Breast epithelium (tissue), 4 donors: ENCODE measurements at regions not wholly inside any gene's neighbourhood (a gene's known extent, or its start where the extent isn't known, plus 50 kb on each side); places are given as distances from the start of the nearest gene placed in this dataset.

ENCODE experiments used
- DNase-seq, 2 donors: peaks; one replicate each; pipeline ENCODE4 v3.0.0-alpha.2; 2019; ENCODE audit warnings: low spot score in 2 of 2
- H3K27ac ChIP-seq, 2 donors: fragments of 200-600 bp; sonication (generic) in 1 of 2; one replicate each; pipeline ENCODE4 v1.5.1; 2016 to 2019; ENCODE audit warnings: mild to moderate bottlenecking in 1 of 2
- H3K27me3 ChIP-seq, 2 donors: fragments of 200-600 bp; sonication (generic) in 1 of 2; one replicate each; pipeline versions ENCODE4 v1.5.1 to v1.6.0; 2017 to 2019; ENCODE audit warnings: control low read depth in 1 of 2, mild to moderate bottlenecking in 1 of 2
- H3K36me3 ChIP-seq: fragments of 200-600 bp; one replicate; pipeline ENCODE4 v1.5.1; 2019
- H3K4me1 ChIP-seq, 2 donors: fragments of 200-600 bp; sonication (generic); one replicate each; pipeline ENCODE4 v1.5.1; 2016 to 2019; ENCODE audit warnings: control low read depth in 1 of 2
- H3K4me3 ChIP-seq, 3 donors: fragments of 200-600 bp; sonication (generic); 1 replicate in 2 of 3; 2 replicates in 1 of 3; pipeline ENCODE4 v1.5.1; 2016 to 2019; ENCODE audit warnings: mild to moderate bottlenecking in 3 of 3, moderate library complexity in 2 of 3
- H3K9me3 ChIP-seq, 2 donors: fragments of 200-600 bp; sonication (generic) in 1 of 2; one replicate each; pipeline ENCODE4 v1.5.1; 2016 to 2019; ENCODE audit warnings: control low read depth in 1 of 2
- POLR2A ChIP-seq: fragments of 450-650 bp; IDR thresholded peaks from one replicate; pipeline ENCODE4 v1.6.1; 2016; ENCODE audit warnings: antibody characterized with exemption, mild to moderate bottlenecking, moderate library complexity
- POLR2AphosphoS5 ChIP-seq, 3 donors: sonication (generic); formaldehyde crosslinking; IDR thresholded peaks; one replicate each; pipeline ENCODE4 v1.6.1; 2017; ENCODE audit warnings: antibody characterized with exemption in 3 of 3
- intact Hi-C: fragments of 100-400 bp; cut with DNase I; formaldehyde crosslinking; loops from one replicate; pipeline ENCODE4 v1.15.1; 2023; ENCODE audit warnings: low total_unique reads
- TF ChIP-seq, protein P1 (sequence below), 3 donors: fragments of 450-650 bp; IDR thresholded peaks; one replicate each; pipeline ENCODE4 v1.5.1; 2016 to 2017; ENCODE audit warnings: antibody characterized with exemption in 3 of 3, mild to moderate bottlenecking in 3 of 3, moderate library complexity in 3 of 3

DNA sequence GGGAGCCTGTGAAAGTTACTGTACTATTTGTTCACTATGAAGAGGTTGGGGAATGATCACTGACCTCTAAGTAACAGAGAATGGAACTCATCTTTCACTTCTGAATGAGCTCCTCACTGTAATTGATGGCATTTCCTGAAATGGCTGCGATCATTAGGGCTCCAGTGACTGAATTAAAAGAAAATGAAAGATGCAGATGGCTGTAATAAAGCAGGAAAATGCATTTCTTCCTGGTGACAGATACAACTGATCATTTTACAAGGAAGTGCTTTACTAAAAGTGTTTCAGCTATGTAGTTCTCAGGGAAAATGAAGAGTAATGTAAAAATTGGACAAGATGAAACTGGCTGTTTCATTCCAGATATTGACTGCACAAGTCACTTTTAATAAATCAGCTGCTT is 1200.6 kb upstream of the NUDT12 start:
- TF ChIP-seq POLR2A = no peak
- Histone ChIP-seq H3K4me1 (no peaks in the 10 kb centered on the region), H3K9me3 (no peaks in the 10 kb centered on the region), H3K27ac (no peak overlapping the region), H3K36me3 (no peaks in the 10 kb centered on the region), H3K4me3 (no peak overlapping the region), H3K27me3 (no peaks in the 10 kb centered on the region)
- no peak for DNase-seq
- intact Hi-C loops = no loop called here

DNA sequence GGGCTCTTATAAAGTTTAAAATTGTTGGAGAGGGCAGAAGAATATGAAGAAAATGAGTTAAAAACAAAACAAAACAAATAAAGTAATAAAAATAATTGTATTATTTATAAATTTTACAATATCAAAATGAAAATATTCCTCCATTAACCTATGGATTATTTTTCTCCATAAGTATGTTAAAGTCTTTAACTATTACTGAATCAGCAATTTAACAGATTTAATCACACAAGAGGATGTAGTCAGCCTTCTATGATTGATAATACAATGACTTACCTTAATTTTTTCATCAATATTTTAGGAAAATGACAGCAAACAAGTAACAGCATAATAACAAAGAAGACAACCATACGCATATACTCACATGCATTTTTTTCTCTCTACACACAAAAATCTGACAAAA is 1195.3 kb upstream of the NUDT12 start:
- DNase-seq = no peak
- Histone ChIP-seq H3K27ac (no peak overlapping the region), H3K9me3 (no peaks in the 10 kb centered on the region), H3K27me3 (no peaks in the 10 kb centered on the region), H3K4me1 (no peaks in the 10 kb centered on the region), H3K36me3 (no peaks in the 10 kb centered on the region), H3K4me3 (no peak overlapping the region)
- TF ChIP-seq POLR2AphosphoS5 (IDR thresholded peaks at IDR 0.05) (no peak), POLR2A (no peak)
- TF ChIP-seq, protein P1, sequence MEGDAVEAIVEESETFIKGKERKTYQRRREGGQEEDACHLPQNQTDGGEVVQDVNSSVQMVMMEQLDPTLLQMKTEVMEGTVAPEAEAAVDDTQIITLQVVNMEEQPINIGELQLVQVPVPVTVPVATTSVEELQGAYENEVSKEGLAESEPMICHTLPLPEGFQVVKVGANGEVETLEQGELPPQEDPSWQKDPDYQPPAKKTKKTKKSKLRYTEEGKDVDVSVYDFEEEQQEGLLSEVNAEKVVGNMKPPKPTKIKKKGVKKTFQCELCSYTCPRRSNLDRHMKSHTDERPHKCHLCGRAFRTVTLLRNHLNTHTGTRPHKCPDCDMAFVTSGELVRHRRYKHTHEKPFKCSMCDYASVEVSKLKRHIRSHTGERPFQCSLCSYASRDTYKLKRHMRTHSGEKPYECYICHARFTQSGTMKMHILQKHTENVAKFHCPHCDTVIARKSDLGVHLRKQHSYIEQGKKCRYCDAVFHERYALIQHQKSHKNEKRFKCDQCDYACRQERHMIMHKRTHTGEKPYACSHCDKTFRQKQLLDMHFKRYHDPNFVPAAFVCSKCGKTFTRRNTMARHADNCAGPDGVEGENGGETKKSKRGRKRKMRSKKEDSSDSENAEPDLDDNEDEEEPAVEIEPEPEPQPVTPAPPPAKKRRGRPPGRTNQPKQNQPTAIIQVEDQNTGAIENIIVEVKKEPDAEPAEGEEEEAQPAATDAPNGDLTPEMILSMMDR (IDR thresholded peaks at IDR 0.05) = no peak
- intact Hi-C loops = no loop called here

DNA sequence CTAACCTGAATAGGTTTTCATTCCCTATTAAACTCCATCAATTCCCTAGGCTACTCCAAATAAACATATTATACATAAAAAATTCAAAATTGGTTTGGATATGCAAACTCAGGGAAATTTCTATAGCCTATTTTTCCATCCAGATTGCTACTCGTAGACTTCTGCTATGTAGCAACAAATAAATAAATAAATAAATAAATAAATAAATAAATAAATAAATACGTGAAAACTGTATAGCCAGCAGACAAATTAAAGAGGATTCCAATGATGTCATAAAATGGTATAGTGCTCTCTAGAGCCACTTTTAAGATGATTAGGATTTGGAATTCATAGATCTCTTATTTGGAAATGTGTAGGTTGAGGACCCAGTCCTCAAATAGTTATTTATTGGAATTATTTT is 1193.2 kb upstream of the NUDT12 start:
- Histone ChIP-seq H3K36me3 (peaks cover 1% of the 10 kb centered on the region), H3K27ac (no peak overlapping the region), H3K4me3 (no peak overlapping the region), H3K4me1 (no peaks in the 10 kb centered on the region), H3K27me3 (no peaks in the 10 kb centered on the region), H3K9me3 (no peaks in the 10 kb centered on the region)
- intact Hi-C loops = no loop called here
- no peak for DNase-seq
- TF ChIP-seq, protein P1 (IDR thresholded peaks at IDR 0.05) = no peak
- no peak for TF ChIP-seq POLR2AphosphoS5 (IDR thresholded peaks at IDR 0.05)
- TF ChIP-seq POLR2A = no peak

DNA sequence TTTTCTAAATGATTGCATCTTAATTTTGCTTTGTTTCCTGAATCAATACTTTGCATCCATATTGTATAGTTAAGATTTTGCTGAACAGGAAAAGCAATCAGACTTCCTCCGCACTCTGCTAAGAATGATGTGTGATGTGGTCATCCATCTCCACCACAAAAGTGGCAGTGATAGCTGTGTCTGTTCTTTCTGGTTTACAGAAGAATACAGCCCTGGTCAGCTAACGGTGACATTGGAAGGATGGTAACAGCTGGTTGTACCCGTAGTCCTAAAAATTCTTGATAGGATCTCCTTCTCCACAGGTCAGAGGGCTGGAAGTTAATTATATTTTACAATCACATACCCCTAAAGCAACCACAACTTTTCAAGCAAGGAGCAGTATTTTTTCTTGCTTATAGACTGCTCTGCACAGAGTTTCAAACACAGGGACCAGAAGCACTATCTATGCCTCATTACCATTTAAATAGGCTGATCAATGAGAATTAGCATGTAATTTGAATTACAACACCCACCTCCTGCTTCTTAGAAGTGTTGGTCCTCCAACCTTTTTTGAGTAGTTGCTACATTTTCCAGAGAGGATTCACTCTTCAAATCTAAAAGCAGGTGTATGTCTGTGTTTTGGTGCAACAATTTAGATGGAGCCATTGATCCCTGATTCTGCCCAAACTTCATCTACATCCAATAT is 1191.9 kb upstream of the NUDT12 start:
- peaks cover 4% of the 10 kb centered on the region for H3K36me3 ChIP-seq
- H3K27ac ChIP-seq = no peak overlapping the region
- intact Hi-C loops = no loop called here
- TF ChIP-seq POLR2A = no peak
- TF ChIP-seq, protein P1 (IDR thresholded peaks at IDR 0.05) = no peak
- no peak for DNase-seq
- no peaks in the 10 kb centered on the region for H3K27me3 ChIP-seq
- H3K9me3 ChIP-seq = no peaks in the 10 kb centered on the region
- H3K4me3 ChIP-seq = no peak overlapping the region
- H3K4me1 ChIP-seq = no peaks in the 10 kb centered on the region

DNA sequence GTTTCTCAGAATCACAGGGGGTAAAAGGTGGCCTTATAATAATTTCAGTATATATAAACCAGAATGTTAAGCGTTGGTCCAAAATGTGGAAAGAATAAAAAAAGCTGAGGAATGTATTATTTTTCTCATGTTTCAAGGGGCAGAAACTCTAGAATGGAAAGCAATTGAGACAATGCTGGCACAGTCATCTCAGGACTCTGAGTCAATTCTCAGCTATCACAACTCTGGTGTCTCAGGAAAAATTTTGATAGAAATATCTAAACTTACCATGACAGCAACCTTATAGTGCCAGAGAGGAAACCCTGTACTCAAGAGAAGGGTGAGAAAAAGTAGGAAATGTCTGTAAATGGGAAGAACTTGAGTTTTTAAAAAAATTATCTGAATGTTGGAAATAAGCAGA is 1189.4 kb upstream of the NUDT12 start:
- no peak overlapping the region for H3K27ac ChIP-seq
- no peak overlapping the region for H3K4me3 ChIP-seq
- H3K9me3 ChIP-seq = peaks cover 0 to 2% of the 10 kb centered on the region in 2 donors
- no peak for TF ChIP-seq POLR2A
- TF ChIP-seq, protein P1 (IDR thresholded peaks at IDR 0.05) = no peak
- TF ChIP-seq POLR2AphosphoS5 (IDR thresholded peaks at IDR 0.05) = no peak
- H3K4me1 ChIP-seq = no peaks in the 10 kb centered on the region
- peaks cover 4% of the 10 kb centered on the region for H3K36me3 ChIP-seq
- intact Hi-C loops = no loop called here
- no peak for DNase-seq
- no peaks in the 10 kb centered on the region for H3K27me3 ChIP-seq

DNA sequence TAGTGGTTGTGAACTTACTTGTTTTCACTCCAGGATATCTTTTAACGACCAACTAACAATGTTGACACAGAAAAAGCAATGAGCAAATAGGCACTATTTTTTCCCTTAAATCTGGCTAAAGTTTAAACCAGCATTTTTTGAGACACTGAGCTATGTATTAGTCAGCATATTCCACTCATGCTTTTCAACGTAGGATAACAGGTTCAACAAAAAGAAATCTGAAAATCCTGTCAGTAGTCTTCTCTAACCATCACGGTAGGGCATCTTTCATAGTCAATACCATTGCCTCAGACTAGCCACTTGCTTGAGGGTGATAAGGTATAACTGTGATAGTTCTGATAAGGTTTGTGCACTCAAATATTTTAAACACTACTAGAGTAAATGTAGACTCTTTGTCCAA is 1177.3 kb upstream of the NUDT12 start:
- TF ChIP-seq POLR2A (no peak), POLR2AphosphoS5 (IDR thresholded peaks at IDR 0.05) (no peak)
- TF ChIP-seq, protein P1 (IDR thresholded peaks at IDR 0.05) = no peak
- Histone ChIP-seq H3K36me3 (no peaks in the 10 kb centered on the region), H3K4me1 (no peaks in the 10 kb centered on the region), H3K27ac (no peak overlapping the region), H3K4me3 (no peak overlapping the region), H3K27me3 (no peaks in the 10 kb centered on the region), H3K9me3 (no peaks in the 10 kb centered on the region)
- DNase-seq = no peak
- intact Hi-C loops = no loop called here
